Type B pancreatic cell (in vitro differentiated cells): ENCODE measurements at regions not wholly inside any gene's neighbourhood (a gene's known extent, or its start where the extent isn't known, plus 50 kb on each side); places are given as distances from the start of the nearest gene placed in this dataset.

Experiments
- DNase-seq: peaks from one replicate; pipeline ENCODE4 v3.0.0; 2021; ENCODE audit warnings: mixed read lengths; ENCODE audit not compliant: unreplicated experiment; ENCODE audit errors: extremely low spot score
- H3K27ac Mint-ChIP-seq: 2 replicates; pipeline ENCODE4 v1.8.0; 2021; ENCODE audit warnings: mild to moderate bottlenecking, mixed read lengths
- H3K27me3 Mint-ChIP-seq: 2 replicates; pipeline ENCODE4 v1.8.0; 2021; ENCODE audit warnings: mixed read lengths
- H3K36me3 Mint-ChIP-seq: 2 replicates; pipeline ENCODE4 v1.8.0; 2021; ENCODE audit warnings: mixed read lengths
- H3K4me1 Mint-ChIP-seq: one replicate; pipeline ENCODE4 v1.8.0; 2021; ENCODE audit warnings: mixed read lengths; ENCODE audit not compliant: unreplicated experiment
- H3K4me3 Mint-ChIP-seq: 2 replicates; pipeline ENCODE4 v1.8.0; 2021; ENCODE audit warnings: mild to moderate bottlenecking, mixed read lengths
- H3K9me3 Mint-ChIP-seq: 2 replicates; pipeline ENCODE4 v1.8.0; 2021; ENCODE audit warnings: mixed read lengths
- TF ChIP-seq, protein P1 (sequence below): fragments of 200-600 bp; sonication (generic); conservative IDR thresholded peaks from 2 replicates; pipeline ENCODE4 v1.5.0; 2021; ENCODE audit warnings: antibody characterized with exemption, mild to moderate bottlenecking

- Mint-ChIP-seq H3K27ac (no peak overlapping the region), H3K27me3 (no peaks in the 10 kb centered on the region), H3K36me3 (no peaks in the 10 kb centered on the region), H3K4me3 (no peak overlapping the region), H3K9me3 (no peaks in the 10 kb centered on the region), H3K4me1 (no peaks in the 10 kb centered on the region)
- no peak for DNase-seq
- TF ChIP-seq, protein P1, sequence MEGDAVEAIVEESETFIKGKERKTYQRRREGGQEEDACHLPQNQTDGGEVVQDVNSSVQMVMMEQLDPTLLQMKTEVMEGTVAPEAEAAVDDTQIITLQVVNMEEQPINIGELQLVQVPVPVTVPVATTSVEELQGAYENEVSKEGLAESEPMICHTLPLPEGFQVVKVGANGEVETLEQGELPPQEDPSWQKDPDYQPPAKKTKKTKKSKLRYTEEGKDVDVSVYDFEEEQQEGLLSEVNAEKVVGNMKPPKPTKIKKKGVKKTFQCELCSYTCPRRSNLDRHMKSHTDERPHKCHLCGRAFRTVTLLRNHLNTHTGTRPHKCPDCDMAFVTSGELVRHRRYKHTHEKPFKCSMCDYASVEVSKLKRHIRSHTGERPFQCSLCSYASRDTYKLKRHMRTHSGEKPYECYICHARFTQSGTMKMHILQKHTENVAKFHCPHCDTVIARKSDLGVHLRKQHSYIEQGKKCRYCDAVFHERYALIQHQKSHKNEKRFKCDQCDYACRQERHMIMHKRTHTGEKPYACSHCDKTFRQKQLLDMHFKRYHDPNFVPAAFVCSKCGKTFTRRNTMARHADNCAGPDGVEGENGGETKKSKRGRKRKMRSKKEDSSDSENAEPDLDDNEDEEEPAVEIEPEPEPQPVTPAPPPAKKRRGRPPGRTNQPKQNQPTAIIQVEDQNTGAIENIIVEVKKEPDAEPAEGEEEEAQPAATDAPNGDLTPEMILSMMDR, result no peak
Observed at GRCh38 chr5:157999696-158000095, 140.8 kb upstream of the CLINT1 start.

DNA sequence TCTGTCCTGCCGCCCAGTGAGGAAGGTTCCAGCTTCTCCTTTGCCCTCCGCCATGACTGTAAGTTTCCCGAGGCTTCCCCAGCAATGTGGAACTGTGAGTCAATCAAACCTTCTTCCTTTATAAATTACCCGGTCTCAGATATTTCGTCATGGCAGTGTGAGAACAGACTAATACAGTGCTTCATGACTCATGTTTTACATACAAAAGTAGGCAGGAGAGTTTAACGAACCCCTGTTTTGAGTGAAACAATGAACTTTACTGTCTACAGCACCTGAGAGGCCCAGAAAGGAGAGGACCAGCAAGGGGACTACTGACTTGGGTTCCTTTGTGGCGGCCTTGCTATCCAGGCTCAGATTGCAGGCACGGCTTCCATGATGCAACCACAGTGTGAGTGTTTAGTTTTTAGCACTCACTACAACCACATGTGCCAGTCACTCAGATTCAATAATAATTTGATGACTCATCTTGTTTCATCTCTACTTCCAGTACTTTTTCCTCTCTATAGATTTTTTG is 139.1 kb upstream of the CLINT1 start:
- Mint-ChIP-seq H3K9me3 (no peaks in the 10 kb centered on the region), H3K4me3 (no peak overlapping the region), H3K27me3 (no peaks in the 10 kb centered on the region), H3K4me1 (no peaks in the 10 kb centered on the region), H3K36me3 (no peaks in the 10 kb centered on the region), H3K27ac (no peak overlapping the region)
- TF ChIP-seq, protein P1, result no peak
- no peak for DNase-seq

- H3K4me3 Mint-ChIP-seq, result no peak overlapping the region
- TF ChIP-seq, protein P1, result peak; percentile 81
- H3K27ac Mint-ChIP-seq, result no peak overlapping the region
Observed at GRCh38 chr5:157994906-157995519, 136.1 kb upstream of the CLINT1 start.

GRCh38 chr5:157993986-157994691 is 135.2 kb upstream of the CLINT1 start:
- Mint-ChIP-seq H3K4me3 (no peak overlapping the region), H3K9me3 (no peaks in the 10 kb centered on the region), H3K36me3 (no peaks in the 10 kb centered on the region), H3K4me1 (no peaks in the 10 kb centered on the region), H3K27ac (no peak overlapping the region), H3K27me3 (no peaks in the 10 kb centered on the region)
- DNase-seq, result no peak
- TF ChIP-seq, protein P1, result no peak

More at GRCh38 chr5:157994906-157995519, 136.1 kb upstream of the CLINT1 start:
- Mint-ChIP-seq H3K27me3 (no peaks in the 10 kb centered on the region), H3K9me3 (no peaks in the 10 kb centered on the region), H3K36me3 (no peaks in the 10 kb centered on the region), H3K4me1 (no peaks in the 10 kb centered on the region)
- DNase-seq, result peak; percentile 76

- TF ChIP-seq, protein P1, result no peak
- no peaks in the 10 kb centered on the region for H3K36me3 Mint-ChIP-seq
- no peaks in the 10 kb centered on the region for H3K27me3 Mint-ChIP-seq
- H3K9me3 Mint-ChIP-seq, result no peaks in the 10 kb centered on the region
- no peak overlapping the region for H3K4me3 Mint-ChIP-seq
- H3K27ac Mint-ChIP-seq, result no peak overlapping the region
- H3K4me1 Mint-ChIP-seq, result no peaks in the 10 kb centered on the region
- DNase-seq, result no peak
Observed at GRCh38 chr5:157993201-157993600, 134.3 kb upstream of the CLINT1 start.
